GM08714 (cell line): ENCODE measurements at regions not wholly inside any gene's neighbourhood (a gene's known extent, or its start where the extent isn't known, plus 50 kb on each side); places are given as distances from the start of the nearest gene placed in this dataset.
"Not testable (repeated sequence)": the region's sequence is repeated elsewhere in the genome, so short reads cannot be mapped to it uniquely, and the experiment has no call there.

Experiments used
- H3K4me3 ChIP-seq: fragments of 200-500 bp; sonication (Bioruptor generic); 2 replicates; pipeline ENCODE4 v1.5.1; 2014; ENCODE audit warnings: mild to moderate bottlenecking, low read length, inconsistent platforms
- ZNF274 ChIP-seq: IDR thresholded peaks from 2 replicates; pipeline ENCODE4 v1.6.1; 2012; ENCODE audit warnings: mild to moderate bottlenecking, low read depth, low read length

DNA sequence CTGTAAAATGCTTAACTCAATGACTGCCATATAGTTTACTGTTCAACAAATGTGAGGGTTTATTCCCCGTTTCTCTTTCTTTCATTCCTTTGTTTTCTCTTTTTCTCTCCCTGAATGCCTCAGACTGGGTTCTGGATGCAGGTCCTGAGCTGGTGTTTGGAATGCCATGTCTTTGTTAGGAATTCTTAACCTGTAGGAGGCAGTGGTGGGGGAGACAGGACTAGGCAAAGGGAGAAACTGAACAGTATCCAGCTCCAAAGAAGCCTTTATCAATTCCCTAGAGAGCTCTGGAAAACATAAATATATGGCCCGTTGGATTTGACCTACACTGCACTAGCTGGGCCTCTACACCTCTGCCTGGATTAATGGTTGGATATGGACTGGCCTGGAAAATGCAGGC, 621.2 kb upstream of the SLC35B3 start:
- TF ChIP-seq ZNF274 = no peak
- H3K4me3 ChIP-seq = no peak overlapping the region

- no peak for TF ChIP-seq ZNF274
- H3K4me3 ChIP-seq = no peak overlapping the region
These were observed 609.1 kb upstream of the SLC35B3 start for GRCh38 chr6:9044426-9044825.

- no peak for TF ChIP-seq ZNF274
- no peak overlapping the region for H3K4me3 ChIP-seq
These were observed 605.4 kb upstream of the SLC35B3 start for GRCh38 chr6:9040718-9041117.

DNA sequence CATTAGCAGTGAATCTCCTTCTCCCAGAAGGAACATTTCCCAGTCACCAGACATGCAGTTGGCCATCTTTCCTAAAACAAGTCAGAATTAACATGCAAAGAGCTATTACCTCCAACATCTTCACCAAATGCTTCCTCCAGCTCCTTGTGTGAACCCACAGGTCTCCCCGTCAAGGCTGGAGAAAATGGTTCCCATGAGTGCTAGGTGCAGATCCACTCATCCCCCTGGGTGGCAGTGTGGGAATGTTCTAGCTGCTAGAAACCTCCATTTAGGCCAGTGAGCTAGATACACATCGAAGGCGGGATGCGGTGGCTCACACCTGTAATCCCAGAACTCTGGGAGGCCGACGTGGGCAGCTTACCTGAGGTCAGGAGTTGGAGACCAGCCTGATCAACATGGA, 603.9 kb upstream of the SLC35B3 start:
- H3K4me3 ChIP-seq = no peak overlapping the region
- TF ChIP-seq ZNF274 = no peak

- no peak for TF ChIP-seq ZNF274
- H3K4me3 ChIP-seq = no peak overlapping the region
These were observed 592.7 kb upstream of the SLC35B3 start for GRCh38 chr6:9028086-9028485.

DNA sequence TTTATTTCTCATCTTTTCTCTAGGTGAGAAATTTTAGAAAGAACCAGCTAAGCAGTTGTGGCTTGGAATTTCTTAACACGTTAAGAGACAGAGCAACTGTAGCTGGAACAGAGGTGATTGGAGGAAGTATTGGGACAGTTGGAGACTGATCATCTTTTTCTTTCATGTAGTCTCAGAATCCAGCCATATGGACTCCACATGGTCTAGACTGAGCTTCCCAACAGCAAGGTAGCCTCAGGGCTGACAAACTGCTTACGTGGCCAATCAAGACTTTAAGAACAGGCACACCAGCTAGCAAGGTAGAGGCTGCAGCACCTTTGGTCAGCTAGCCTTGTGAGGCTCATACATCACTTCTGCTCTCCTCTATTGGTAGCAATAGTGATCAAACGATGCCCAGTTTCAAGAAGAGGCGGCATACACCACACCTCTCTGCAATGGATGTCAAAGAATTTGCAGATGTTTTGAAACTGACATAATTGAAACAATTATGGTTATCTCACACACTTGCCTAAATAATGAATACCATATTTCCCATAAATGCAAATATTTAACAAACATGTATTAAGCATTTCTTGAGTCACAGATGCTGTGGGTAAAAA, 590.5 kb upstream of the SLC35B3 start:
- no peak overlapping the region for H3K4me3 ChIP-seq
- TF ChIP-seq ZNF274 = no peak

DNA sequence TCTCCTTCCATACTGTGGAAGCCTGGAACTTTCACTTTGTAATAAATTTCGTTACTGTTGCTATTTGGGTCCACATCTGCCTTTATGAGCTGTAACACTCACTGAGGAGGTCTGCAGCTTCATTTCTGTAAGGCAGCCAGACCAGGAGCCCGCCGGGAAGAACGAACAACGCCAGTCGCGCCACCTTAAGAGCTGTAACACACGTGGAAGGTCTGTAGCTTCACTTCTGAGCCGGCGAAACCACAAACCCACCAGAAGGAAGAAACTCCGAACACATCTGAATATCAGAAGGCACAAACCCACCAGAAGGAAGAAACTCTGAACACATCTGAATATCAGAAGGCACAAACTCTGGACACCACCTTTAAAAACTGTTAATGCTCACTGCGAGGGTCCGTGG, 589.9 kb upstream of the SLC35B3 start:
- H3K4me3 ChIP-seq = no peak overlapping the region

GRCh38 chr6:9024246-9024645, 588.9 kb upstream of the SLC35B3 start:
- not testable (repeated sequence) for H3K4me3 ChIP-seq

More for the DNA sequence above, 589.9 kb upstream of the SLC35B3 start:
- no peak for TF ChIP-seq ZNF274

DNA sequence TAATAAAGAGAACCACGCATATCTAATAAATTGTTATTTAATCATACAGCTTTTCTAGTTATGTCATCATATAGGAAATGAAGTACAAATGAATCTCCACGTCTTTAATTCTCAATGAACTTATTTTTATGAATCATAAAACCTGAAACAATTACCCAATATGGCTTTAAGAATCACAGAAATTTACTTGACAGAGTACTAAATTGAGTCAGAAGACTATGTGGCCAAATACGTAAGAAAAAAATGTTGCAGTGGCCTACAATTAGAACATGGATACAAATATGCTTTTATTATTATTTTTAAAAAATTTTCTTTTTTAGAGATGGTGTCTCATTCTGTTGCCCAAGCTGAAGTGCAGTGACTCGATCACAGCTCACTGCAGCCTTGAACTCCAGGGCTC, 584.7 kb upstream of the SLC35B3 start:
- H3K4me3 ChIP-seq = no peak overlapping the region
- TF ChIP-seq ZNF274 = no peak

DNA sequence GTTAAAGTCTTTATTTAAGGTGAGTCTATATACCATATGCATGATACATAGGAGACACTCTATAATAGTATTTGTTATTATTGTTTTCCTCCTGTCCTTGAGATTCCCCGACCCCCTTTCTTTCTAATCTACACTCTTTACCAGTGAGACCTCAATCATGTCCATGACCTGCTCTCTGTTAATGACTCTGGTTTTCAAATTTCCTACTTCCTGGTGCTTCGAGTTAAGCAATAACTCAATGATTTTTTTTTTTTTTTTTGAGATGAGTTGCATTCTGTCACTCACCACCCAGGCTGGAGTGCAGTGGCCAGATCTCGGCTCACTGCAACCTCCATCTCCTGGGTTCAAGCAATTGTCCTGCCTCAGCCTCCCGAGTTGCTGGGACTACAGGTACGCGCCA, 574.6 kb upstream of the SLC35B3 start:
- no peak overlapping the region for H3K4me3 ChIP-seq
- TF ChIP-seq ZNF274 = no peak

DNA sequence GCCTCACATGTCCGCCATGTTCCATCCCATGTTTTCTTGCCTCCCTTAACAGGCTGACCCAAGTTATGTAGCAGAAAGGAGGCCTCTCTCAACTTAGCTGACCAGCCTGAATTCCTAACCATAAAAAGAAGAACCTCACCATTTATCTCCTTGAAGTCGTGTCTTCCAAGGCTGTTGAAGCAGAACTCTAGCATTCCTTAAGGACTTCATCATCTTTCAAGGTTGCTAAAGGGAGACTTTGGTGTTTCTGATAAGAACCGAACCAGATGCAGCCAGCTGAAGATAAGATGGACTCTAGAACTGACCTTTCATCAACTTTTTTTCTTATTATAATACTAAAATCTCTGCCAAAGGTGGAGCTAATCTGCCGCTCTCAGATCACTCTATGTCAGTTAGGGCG, 571.7 kb upstream of the SLC35B3 start:
- no peak overlapping the region for H3K4me3 ChIP-seq
- TF ChIP-seq ZNF274 = no peak

GRCh38 chr6:9002833-9003232, 567.5 kb upstream of the SLC35B3 start:
- no peak for TF ChIP-seq ZNF274
- H3K4me3 ChIP-seq = no peak overlapping the region

DNA sequence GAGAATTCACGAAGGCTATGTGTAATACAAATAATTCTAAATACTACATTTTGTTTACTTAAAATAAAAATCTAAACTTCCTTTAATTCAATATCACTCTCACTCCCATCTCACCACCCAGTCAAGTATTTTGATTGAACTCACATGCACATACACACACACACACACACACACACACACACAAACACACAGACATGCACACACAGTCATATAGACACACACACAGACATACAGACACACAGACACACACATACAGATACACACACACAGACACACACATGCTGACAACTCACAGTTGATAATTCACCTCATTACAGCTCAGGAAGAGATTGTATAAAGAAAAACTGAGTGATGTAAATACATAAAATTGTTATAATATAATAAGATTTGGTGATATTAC, 559.8 kb upstream of the SLC35B3 start:
- no peak for TF ChIP-seq ZNF274
- no peak overlapping the region for H3K4me3 ChIP-seq

DNA sequence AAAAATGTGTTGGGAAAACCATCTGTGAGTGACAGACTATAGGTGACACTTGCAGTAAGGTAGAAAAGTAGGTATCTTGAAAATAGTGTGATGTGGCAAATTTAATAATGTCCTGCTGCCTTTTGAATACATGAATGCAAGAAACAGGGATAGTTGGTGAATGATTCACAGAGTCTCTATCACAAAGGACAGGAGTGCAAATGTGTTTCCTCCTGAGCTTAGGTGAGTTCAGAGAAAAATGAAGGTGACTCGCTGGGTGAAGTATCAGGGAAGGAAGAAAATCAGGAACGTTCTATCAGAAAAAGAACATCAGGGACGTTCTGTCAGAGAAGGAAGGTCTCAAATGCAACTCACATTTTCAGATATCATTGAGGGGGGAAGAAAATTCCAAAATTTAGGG, 557.8 kb upstream of the SLC35B3 start:
- no peak for TF ChIP-seq ZNF274
- no peak overlapping the region for H3K4me3 ChIP-seq

DNA sequence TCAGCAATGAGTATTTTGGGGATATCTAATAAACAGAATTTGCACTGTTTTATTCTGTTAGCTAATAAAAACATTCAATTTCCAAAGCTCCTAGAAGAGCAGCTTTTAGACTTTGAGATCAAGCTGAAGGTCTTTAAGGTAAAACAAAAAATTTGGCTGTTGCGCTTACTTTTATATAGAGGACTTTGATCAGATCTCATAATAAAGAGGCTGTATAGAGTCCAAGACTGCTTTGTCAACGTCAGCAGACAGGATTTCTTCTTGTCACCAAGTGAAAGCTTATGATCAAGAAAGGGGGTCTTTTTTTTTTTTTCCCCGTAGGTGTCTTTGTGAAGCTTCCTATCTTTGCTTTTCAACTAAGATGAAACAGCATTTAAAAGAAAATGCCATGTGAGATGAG, 556.5 kb upstream of the SLC35B3 start:
- TF ChIP-seq ZNF274 = no peak
- no peak overlapping the region for H3K4me3 ChIP-seq

DNA sequence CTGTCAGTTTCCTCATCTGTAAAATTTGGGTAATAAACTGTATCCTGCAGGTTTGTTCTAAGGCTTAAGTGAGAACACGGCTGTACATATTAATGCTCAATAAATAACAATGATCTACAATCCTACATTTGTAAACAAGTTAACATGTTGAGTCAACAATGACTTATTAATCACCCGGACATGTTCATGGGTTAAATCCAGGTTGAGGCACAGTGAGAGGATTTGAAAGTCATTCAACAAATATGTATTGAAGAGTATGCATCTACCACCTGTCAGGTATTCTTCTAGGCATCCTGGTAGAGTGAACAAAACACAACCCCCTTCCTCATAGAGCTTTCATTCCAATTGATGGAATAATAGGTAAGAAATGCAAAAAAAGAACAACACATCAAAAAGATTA, 554.7 kb upstream of the SLC35B3 start:
- no peak overlapping the region for H3K4me3 ChIP-seq
- TF ChIP-seq ZNF274 = no peak

- no peak overlapping the region for H3K4me3 ChIP-seq
- TF ChIP-seq ZNF274 = no peak
These were observed 547.9 kb upstream of the SLC35B3 start for GRCh38 chr6:8983202-8983688.
